ENCODE measurements at regions not wholly inside any gene's neighbourhood (a gene's known extent, or its start where the extent isn't known, plus 50 kb on each side); places are given as distances from the start of the nearest gene placed in this dataset.

DNA sequence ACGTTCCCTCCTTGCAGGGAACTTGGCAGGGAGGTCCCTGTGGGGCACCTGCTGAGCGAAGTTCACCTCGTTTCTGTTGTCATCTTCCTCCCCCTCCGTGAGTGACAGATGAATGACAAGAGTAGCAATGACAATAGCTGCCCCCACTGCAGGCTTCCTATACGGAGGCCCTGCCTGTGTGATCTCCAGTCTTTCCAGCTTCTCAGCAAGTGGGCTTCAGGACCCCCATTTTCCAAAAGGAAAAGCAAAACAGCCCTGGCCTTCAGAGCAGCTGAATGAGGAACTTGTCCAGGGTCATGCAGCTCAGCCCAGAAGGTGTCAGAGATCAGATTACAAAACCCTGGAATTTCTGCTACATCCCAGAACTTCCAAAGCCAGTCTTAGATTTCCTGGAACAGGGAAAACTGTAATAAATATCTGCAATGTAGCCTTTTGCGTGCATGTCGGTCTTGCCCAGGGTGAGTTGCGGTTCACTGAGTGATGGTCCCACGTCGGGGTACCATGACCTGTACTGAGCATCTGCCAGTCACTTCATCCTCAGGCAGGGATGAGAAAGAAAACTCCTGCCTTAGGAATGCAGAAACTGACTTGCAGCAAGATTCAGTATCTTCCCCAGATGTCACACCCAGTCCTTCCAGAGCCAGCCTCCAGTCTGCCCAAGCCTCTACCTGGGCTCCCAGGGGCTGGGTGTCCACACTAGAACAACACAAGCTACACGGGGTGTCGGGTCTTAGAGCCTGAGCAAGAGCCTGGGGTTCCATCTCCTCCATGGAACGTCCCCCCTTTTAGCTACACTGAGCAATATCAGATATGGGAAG is 1457.0 kb downstream of the BRD1 start:
- no peak overlapping the region for H3K4me3 ChIP-seq (ENCODE audit: low read depth, low read length)
- TF ChIP-seq CTCF (IDR thresholded peaks at IDR 0.05; ENCODE audit: borderline replicate concordance, insufficient read depth, low read depth, low read length), result no peak

DNA sequence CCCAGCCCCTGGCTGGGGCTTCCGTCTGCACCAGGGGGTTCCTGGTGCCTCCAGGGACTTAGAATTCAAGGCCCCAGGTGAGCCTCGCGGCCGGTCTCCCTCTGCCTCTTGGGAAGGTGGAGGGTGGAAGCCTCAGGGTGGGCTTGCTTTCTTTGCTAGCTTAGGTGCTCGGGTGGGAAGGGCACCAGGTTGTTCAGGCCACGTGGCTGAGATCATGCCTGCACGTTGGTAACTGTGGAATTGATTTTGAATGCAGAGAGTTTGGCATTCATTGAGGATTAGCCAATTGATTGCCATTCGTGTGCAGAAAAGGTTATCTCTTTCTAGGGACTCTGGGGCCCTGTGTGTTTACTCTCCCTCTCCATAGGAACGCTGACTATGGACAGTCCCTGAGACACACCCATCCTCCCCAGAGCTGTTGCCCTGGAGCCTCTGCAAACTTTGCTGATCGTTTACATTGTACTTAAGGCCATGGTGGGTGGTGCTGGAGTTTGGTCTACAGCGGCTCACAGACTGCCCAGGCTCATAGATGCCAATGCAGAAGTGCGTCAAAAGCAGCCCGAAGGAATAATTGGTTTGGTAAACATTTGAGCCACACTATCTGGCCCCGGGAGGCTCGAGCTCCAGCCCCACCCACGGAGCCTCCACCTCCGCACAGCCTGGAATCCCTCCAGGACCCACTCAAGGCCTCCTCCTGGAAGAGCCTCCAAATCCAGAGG is 1457.7 kb downstream of the BRD1 start:
- no peak for TF ChIP-seq CTCF (IDR thresholded peaks at IDR 0.05; ENCODE audit: borderline replicate concordance, insufficient read depth, low read depth, low read length)
- no peak overlapping the region for H3K4me3 ChIP-seq (ENCODE audit: low read depth, low read length)

DNA sequence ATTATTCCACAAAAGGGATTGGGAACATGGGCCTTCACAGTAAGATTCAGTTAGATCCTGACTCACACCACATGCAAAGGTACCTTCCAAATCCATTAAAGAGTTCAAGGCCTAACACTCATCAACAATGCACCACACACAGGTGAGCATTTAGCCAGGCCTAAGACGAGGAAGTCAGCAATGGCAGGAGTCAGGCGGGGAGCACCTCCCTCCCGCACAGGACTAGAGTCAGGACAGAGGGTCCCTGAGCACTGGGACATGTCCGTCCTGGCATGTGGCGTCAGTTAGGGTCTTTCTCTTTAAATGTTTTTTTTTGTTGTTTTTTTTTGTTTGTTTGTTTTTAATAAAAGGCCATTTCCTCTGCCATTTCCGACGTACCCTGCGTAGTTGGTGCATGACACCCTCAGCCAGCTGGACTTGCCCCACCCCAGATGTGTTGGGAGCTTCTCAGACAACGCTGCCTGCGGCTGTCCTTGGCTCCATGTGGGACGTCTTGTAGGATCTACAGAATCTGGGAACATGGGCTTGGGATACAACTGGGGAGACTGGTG is 1458.6 kb downstream of the BRD1 start:
- no peak for TF ChIP-seq CTCF (IDR thresholded peaks at IDR 0.05; ENCODE audit: borderline replicate concordance, insufficient read depth, low read depth, low read length)
- no peak overlapping the region for H3K4me3 ChIP-seq (ENCODE audit: low read depth, low read length)

DNA sequence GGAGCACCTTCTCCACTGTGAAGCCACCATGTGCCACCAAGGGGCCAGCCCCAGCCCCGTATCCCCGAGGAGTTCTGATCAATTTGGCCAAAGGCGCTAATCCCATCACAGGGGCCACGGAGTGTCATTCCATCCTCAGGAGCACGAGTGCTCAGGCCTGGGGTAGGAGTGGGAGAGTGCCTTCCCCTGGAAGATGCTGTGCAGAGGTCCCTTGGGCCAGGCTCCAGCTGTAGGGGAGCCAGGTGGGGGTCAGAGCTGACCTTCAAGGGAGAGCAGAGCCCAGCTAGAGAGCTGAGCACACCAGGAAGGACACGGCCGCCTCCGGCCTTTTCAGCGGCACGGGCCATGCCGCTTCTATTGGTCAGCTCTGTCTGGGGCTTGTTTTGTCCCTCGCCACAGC is 1459.9 kb downstream of the BRD1 start:
- no peak for TF ChIP-seq CTCF (IDR thresholded peaks at IDR 0.05; ENCODE audit: borderline replicate concordance, insufficient read depth, low read depth, low read length)
- no peak overlapping the region for H3K4me3 ChIP-seq (ENCODE audit: low read depth, low read length)

DNA sequence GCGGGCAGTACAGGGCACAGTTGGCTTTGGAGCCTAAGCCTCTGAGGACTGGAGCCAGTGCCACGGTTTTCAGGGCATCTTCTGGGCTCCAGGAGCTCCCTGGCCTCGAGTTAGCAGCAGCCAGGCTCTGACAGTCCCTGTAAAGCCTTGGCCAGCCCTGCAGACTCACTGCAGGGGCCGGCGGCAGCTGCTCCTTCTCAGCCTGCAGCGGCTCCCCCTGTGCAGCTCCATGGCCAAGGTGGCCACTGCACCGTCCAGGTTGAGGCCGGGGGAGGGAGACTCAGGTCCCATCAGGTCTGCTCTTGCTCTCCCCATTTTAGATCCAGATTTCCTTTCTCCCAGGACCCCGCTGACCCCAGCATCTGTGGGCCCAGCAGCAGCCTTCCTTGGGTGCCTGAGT is 1461.1 kb downstream of the BRD1 start:
- TF ChIP-seq CTCF (IDR thresholded peaks at IDR 0.05; ENCODE audit: borderline replicate concordance, insufficient read depth, low read depth, low read length), result no peak

GRCh38 chr22:48366056-48366455 is 1461.6 kb downstream of the BRD1 start:
- no peak for TF ChIP-seq CTCF (IDR thresholded peaks at IDR 0.05; ENCODE audit: borderline replicate concordance, insufficient read depth, low read depth, low read length)
- H3K4me3 ChIP-seq (ENCODE audit: low read depth, low read length), result no peak overlapping the region

More for the DNA sequence above, 1461.1 kb downstream of the BRD1 start:
- H3K4me3 ChIP-seq (ENCODE audit: low read depth, low read length), result no peak overlapping the region
